ENCODE measurements at regions not wholly inside any gene's neighbourhood (a gene's known extent, or its start where the extent isn't known, plus 50 kb on each side); places are given as distances from the start of the nearest gene placed in this dataset.

GRCh38 chr4:89657931-89658700 lies 178.8 kb downstream of the SNCA start:
- DNase-seq (peak in 2 of 4 donors; percentile 16 to 30), ATAC-seq (no peak)
- Histone ChIP-seq H3K4me1 (no peaks in the 10 kb centered on the region), H3K27ac (no peak overlapping the region), H3K4me3 (no peak overlapping the region), H3K9me3 (no peaks in the 10 kb centered on the region), H3K27me3 (no peaks in the 10 kb centered on the region), H3K36me3 (no peaks in the 10 kb centered on the region)
- no peak for TF ChIP-seq CTCF (IDR thresholded peaks at IDR 0.05)
- intact Hi-C loops (cut with DNase I): no loop called here

DNA sequence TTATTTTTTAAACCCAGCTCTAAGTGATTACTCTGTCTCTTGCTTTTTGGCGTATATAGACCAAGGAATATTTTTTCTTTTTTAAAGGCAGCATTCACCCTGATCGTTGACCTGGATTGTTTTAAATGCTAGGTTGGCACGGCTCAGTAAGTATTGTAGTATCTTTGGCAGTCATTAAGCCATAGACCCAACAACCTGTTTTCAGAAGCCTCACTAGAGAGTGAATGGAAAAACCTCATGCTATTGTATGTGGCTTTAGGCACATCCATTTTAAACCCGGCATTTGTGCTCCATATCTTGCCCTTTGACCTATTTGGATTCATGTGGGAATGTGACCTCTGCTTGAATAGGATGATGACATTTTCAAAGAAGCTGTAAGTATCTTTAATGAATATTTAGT lies 183.9 kb downstream of the SNCA start:
- Histone ChIP-seq H3K36me3 (no peaks in the 10 kb centered on the region), H3K4me3 (no peak overlapping the region), H3K9me3 (peaks cover 0 to 2% of the 10 kb centered on the region in 2 donors), H3K27ac (no peak overlapping the region), H3K27me3 (no peaks in the 10 kb centered on the region), H3K4me1 (no peaks in the 10 kb centered on the region)
- DNase-seq (no peak), ATAC-seq (no peak)
- no peak for TF ChIP-seq CTCF (IDR thresholded peaks at IDR 0.05)
- intact Hi-C loops (cut with DNase I): no loop called here

DNA sequence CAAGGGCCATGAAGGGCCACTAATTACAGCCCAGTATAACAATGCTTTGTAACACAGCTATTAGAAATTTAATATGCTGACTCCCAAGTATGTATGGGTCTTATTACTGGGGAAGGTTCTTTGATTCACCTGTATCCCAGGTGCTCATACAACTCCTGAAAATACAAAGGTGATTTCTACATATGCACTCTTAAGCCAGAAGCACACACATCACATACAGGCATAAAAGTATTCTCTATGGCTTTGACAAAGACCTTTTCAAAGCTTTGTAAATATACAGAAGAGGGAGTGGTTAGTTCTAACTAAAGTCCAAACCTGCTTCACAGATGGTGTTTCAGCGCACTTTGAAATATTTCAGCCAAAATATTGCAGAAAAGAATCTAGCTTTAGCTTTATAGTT lies 191.5 kb downstream of the SNCA start:
- H3K4me3 ChIP-seq: no peak overlapping the region
- ATAC-seq (no peak), DNase-seq (no peak)
- H3K36me3 ChIP-seq: no peaks in the 10 kb centered on the region
- peaks cover 0 to 2% of the 10 kb centered on the region in 2 donors for H3K9me3 ChIP-seq
- H3K4me1 ChIP-seq: no peaks in the 10 kb centered on the region
- intact Hi-C loops (cut with DNase I): no loop called here
- H3K27me3 ChIP-seq: no peaks in the 10 kb centered on the region
- TF ChIP-seq CTCF (IDR thresholded peaks at IDR 0.05): no peak
- no peak overlapping the region for H3K27ac ChIP-seq

GRCh38 chr4:89641367-89641687 lies 195.6 kb downstream of the SNCA start:
- Histone ChIP-seq H3K4me3 (no peak overlapping the region), H3K27me3 (no peaks in the 10 kb centered on the region), H3K9me3 (no peaks in the 10 kb centered on the region), H3K4me1 (no peaks in the 10 kb centered on the region), H3K27ac (no peak overlapping the region), H3K36me3 (no peaks in the 10 kb centered on the region)
- ATAC-seq (no peak), DNase-seq (no peak)
- TF ChIP-seq CTCF (IDR thresholded peaks at IDR 0.05): no peak
- intact Hi-C loops (cut with DNase I): no loop called here

- intact Hi-C loops (cut with DNase I): no loop called here
- Histone ChIP-seq H3K4me1 (no peaks in the 10 kb centered on the region), H3K9me3 (no peaks in the 10 kb centered on the region), H3K4me3 (no peak overlapping the region), H3K27ac (no peak overlapping the region), H3K27me3 (no peaks in the 10 kb centered on the region), H3K36me3 (no peaks in the 10 kb centered on the region)
- TF ChIP-seq CTCF (IDR thresholded peaks at IDR 0.05): peak in 1 of 2 donors; percentile 24
- ATAC-seq (peak; percentile 72), DNase-seq (peak in 3 of 4 donors; percentile 33 to 71 (median 40))
These were observed 196.2 kb downstream of the SNCA start for GRCh38 chr4:89640620-89641366.

All from left lung (tissue), 4 donors.